ENCODE measurements at regions not wholly inside any gene's neighbourhood (a gene's known extent, or its start where the extent isn't known, plus 50 kb on each side); places are given as distances from the start of the nearest gene placed in this dataset.

GRCh38 chr18:67379981-67380380, 136.5 kb downstream of the DSEL start:
- WGBS, 2 donors = 51 to 73% methylated on average over 2 of the region's 2 CpGs
- H3K9me3 ChIP-seq = no peaks in the 10 kb centered on the region
- H3K4me3 ChIP-seq = no peak overlapping the region
- no peaks in the 10 kb centered on the region for H3K27me3 ChIP-seq
- H3K36me3 ChIP-seq = no peaks in the 10 kb centered on the region
- H3K4me1 ChIP-seq = no peaks in the 10 kb centered on the region
- DNase-seq (no peak), ATAC-seq (no peak)
- H3K27ac ChIP-seq = no peak overlapping the region
- intact Hi-C loops (cut with DNase I) = no loop called here
- TF ChIP-seq CTCF (IDR thresholded peaks at IDR 0.05) = no peak

GRCh38 chr18:67376372-67376771, 140.1 kb downstream of the DSEL start:
- WGBS, 2 donors = 59 to 66% methylated on average over 2 of the region's 2 CpGs

GRCh38 chr18:67373636-67374035, 142.9 kb downstream of the DSEL start:
- intact Hi-C loops (cut with DNase I) = no loop called here
- Histone ChIP-seq H3K36me3 (no peaks in the 10 kb centered on the region), H3K9me3 (no peaks in the 10 kb centered on the region), H3K27ac (no peak overlapping the region), H3K4me3 (no peak overlapping the region), H3K27me3 (no peaks in the 10 kb centered on the region), H3K4me1 (no peaks in the 10 kb centered on the region)
- 79 to 84% methylated on average over 2 of the region's 2 CpGs for WGBS, 2 donors
- ATAC-seq = no peak
- TF ChIP-seq CTCF (IDR thresholded peaks at IDR 0.05) = no peak
- no peak for DNase-seq

More at GRCh38 chr18:67376372-67376771, 140.1 kb downstream of the DSEL start:
- ATAC-seq (no peak), DNase-seq (no peak)
- H3K27me3 ChIP-seq = no peaks in the 10 kb centered on the region
- H3K36me3 ChIP-seq = no peaks in the 10 kb centered on the region
- intact Hi-C loops (cut with DNase I) = no loop called here
- H3K27ac ChIP-seq = no peak overlapping the region
- no peaks in the 10 kb centered on the region for H3K4me1 ChIP-seq
- H3K9me3 ChIP-seq = no peaks in the 10 kb centered on the region
- no peak for TF ChIP-seq CTCF (IDR thresholded peaks at IDR 0.05)
- H3K4me3 ChIP-seq = no peak overlapping the region

- Histone ChIP-seq H3K27ac (no peak overlapping the region), H3K4me1 (no peaks in the 10 kb centered on the region), H3K27me3 (no peaks in the 10 kb centered on the region), H3K9me3 (no peaks in the 10 kb centered on the region), H3K4me3 (no peak overlapping the region), H3K36me3 (no peaks in the 10 kb centered on the region)
- WGBS, 2 donors = 84 to 91% methylated on average over 2 of the region's 2 CpGs
- intact Hi-C loops (cut with DNase I) = loop anchor here in 1 of 10 donors (5.0 kb wide), 1 partner anchor 50 kb away; no protein-coding TSS in a partner anchor
- no peak for ATAC-seq
- no peak for TF ChIP-seq CTCF (IDR thresholded peaks at IDR 0.05)
- DNase-seq = no peak
Measured at GRCh38 chr18:67367540-67367939, 149.0 kb downstream of the DSEL start.

Data from heart right ventricle (tissue), 16 donors.